NCI-H82 treated with DMSO at 0.1 percent for 48 hours (cell line): ENCODE measurements at regions not wholly inside any gene's neighbourhood (a gene's known extent, or its start where the extent isn't known, plus 50 kb on each side); places are given as distances from the start of the nearest gene placed in this dataset.
A peak's percentile ranks its signal among the peaks of the same experiment; 100 is the strongest.
"Not testable (repeated sequence)": the region's sequence is repeated elsewhere in the genome, so short reads cannot be mapped to it uniquely, and the experiment has no call there.

Source experiments
- DNase-seq: peaks from one replicate; lab custom pipeline; 2025; ENCODE audit not compliant: unreplicated experiment; lab: John Stamatoyannopoulos, UW

DNA sequence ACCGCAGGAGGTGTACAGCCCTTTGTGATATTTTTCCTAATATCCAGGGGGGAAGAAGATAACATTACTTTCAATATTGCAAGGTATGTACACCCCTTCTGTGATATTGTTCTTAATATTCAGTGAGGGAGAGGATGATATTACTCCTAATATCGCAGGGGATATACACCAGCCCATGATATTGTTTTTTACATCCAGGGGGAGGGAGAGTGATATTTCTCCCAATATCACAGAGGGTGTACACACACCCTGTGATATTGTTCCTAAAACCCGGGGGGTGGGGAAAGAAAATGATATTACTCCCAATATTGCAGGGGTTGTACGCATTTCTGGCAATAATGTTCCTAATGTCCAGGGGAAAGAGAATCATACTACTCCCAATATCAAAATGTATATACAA lies 58.0 kb upstream of the SLC25A48 start:
- no peak for DNase-seq

DNA sequence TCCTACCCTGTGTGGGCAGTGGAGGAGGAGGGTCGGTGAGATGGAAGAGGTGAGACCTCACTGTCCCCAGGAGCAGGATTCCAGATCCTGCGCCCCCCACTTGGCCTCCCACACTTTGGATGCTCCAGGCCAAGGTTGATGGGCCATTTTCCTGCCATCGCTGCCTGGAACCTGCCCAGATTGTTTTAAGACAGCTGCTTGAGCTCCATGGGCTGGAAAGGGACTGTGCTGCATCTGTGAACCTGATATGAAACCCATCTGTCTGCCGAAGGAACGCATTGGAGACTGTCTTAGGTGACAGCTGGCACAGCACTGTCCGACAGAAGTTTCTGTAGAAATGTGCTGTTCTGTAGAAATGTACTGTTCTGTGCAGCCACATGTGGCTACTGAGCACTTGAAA lies 72.7 kb upstream of the SLC25A48 start:
- no peak for DNase-seq

DNA sequence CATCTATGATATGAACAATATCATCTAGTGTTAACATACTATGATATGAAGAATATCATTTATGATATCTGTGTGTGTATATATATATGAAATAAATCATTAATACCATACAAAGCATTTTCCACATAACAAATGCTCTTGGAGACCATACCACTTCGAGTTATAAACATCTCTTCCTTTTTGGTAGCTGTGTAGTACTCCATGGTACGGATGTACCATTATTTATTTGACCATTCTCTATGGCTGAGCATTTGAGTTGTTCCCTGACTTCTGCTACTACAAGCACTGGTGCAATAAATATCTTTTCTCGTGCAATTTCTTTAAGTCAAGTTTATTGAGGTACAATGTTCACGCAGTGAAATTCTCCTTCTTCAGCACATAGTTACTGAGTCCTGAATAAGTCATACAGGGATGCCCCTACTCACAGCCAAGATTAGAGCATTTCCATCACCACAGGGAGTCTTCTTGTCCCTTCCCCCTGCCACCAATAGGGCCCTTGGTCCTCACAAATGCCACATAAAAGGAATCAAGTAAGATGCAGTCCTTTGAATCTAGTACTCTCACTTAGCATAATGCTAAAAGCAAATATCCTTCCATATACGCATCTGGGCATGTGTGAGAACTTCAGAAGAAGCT lies 75.2 kb upstream of the SLC25A48 start:
- no peak for DNase-seq

DNA sequence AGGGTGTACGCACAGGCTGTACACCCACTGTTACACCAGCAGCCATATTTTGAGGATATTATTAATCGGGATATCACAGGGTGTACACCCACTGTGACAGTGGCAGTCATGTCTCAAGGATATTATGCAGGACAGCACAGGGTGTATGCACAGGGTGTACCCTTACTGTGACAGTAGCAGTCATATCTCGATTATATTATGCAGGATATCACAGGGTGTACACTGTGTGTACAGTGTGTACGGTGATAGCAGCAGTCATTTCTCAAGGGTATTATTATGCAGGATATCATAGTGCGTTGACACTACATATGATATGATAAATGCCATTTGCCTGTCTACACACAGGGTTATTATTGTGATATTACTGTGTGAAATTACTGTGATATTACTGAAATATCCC lies 80.5 kb upstream of the SLC25A48 start:
- no peak for DNase-seq

DNA sequence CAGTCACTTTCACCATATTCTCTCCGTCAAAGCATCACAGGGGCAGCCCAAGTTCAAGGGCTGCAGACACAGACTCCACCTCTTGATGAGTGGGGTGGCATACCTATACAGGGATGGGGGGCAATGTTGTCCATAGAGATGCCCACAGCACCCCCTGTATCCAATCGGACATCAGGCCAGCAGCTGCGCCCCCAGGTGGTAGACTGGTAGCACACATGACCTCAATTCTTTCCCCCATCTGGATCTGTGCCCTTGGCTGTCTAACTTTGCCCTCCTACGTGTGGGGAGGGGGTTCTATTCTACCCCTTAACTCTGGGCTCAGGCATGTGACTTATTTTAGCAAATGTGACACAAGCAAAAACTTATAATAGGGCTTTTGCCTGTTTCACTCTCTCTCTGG lies 84.0 kb upstream of the SLC25A48 start:
- no peak for DNase-seq

DNA sequence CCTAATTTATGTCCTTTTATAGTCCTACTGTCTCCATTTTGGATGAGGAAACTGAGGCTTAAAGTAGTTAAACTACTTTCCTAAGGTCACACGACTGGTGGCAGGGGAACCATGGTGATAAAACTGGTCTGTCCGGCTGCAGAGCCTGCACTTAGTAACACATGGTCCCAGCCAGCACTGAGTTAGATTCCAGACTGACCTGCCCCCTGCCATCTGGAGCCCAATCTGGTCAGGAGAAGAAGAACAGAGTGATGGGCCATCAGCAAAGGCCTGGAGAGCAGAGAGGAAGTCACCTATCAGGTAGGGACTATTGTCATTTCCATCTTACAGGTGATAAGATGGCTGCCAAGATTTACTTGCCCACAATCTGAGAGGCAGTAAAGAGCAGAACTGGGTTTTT lies 86.6 kb upstream of the SLC25A48 start:
- DNase-seq = no peak

DNA sequence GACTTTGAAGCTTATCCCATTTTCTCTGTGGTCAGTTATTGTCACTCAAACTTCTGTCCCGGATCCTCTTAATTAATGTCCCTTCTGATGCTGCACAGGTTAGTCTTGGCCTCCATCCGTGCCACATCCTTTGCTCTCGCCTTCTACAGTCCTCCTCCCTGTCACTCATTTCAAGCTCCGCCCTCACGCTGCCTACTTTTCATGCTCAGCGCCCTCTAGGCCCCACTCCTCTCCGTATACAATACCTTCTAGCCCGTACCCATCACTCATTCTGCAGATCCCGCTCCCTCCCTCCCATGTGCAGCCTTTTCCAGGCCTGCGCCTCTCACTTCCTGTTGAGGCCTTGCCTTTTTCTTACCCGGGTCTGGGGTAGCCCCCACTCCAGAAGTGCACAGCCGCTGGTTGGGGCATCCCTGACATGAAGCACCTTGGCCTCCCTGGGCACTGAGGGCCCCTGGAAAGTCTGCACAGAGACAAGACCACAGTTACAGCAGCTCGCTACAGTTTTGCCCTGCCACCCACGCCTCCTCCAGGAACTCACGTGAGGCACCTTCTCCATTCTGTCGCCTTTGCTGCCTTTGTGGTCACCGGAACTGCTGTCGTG lies 88.5 kb upstream of the SLC25A48 start:
- no peak for DNase-seq

DNA sequence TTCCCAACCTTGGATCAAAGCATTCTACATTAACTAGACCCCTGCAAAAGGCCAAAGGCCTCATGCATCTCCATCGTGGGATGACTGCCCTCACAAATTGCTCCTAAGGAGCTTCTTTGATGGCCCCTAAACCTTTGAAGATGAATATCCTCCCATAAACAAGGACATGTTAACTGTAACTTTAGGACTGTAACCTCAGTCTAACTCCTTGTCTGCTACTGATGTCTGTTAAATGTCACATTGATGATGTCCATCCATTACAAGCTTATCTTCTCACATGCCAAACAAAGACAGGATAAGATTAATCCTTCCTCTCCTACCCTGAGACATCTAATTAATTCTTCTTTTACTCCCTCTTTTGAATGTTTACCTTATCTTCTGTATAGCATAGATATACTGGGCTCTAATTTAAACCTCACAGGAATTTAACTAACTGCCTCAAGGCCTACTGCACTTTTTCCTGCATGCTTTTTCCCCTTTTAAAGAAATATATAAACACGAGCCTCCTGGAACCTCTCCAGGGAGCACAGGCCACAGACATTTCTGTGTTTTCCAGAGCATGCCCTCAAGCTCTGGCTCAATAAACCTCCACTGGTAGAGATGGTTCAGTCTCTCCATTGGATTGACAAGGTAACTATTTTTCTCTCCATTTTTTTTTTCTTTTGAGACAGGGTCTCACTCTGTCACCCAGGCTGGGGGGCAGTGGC lies 90.6 kb upstream of the SLC25A48 start:
- DNase-seq = peak; percentile 41

DNA sequence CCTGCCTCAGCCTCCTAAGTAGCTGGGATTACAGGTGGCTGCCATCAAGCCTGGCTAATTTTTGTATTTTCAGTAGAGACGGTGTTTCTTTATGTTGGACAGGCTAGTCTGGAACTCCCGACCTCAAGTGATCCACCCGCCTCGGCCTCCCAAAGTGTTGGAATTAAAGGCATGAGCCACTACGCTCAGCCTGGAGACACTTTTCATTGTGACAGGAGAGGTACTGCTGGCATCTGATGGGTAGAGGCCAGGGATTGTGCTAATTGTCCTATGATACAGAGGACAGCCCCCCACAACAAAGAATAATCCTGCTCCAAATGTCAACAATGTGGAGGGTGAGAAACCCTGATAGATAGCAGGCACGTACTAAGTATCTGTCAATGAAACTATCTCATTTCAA lies 91.3 kb upstream of the SLC25A48 start:
- no peak for DNase-seq

DNA sequence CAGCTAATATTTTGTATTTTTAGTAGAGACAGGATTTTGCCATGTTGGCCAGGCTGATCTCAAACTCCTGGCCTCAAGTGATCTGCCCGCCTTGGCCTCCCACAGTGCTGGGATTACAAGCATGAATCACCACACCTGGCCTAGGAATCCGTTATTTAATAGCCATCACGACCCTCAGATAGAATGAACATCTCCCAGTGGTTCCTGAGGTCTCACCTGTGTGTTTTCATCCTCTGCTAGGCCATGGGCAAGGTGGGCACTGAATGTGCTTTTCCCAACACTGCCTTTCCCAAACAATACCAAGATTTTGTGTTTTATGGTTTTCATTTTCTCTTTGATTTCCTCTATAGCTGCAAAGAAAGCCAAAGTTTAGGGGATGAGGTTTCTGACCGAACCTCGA lies 92.2 kb upstream of the SLC25A48 start:
- DNase-seq = not testable (repeated sequence)

DNA sequence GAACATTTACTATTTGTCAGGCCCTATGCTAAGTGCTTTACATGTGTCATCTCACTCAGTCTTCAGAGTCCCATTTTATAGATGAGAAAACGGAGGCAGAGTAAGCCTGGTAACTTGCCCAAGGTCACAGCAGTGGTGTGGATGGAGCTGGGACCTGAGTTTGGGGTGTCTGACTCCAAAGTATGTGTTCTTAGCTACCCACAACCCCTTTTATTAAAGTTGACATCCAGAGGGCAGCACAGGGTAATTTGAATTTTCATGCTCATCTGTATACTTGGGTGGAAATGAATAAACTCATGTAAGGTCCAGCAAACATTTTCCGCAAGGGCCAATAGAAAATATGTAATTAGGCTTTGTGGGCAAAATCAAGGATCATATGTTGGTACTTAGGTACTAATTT lies 93.4 kb upstream of the SLC25A48 start:
- no peak for DNase-seq

DNA sequence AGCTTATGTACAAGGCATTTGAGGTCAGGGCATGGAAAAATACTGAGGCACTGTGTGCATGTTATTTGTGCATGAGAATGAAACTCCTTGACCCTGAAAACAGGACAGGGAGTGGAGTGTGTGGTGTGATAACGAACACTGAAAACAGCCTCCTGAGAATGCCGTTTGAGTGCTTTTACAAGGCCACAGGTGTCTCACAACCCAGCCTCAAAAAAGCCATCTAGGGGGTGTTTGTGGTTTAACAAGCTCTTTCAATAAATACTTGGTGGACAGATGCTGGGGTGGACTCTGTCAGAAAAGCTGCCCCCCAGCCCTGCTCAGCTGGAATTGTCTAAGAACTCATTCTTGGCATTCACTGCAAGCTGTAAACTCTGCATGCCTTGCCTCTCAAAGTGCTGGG lies 94.0 kb upstream of the SLC25A48 start:
- no peak for DNase-seq

DNA sequence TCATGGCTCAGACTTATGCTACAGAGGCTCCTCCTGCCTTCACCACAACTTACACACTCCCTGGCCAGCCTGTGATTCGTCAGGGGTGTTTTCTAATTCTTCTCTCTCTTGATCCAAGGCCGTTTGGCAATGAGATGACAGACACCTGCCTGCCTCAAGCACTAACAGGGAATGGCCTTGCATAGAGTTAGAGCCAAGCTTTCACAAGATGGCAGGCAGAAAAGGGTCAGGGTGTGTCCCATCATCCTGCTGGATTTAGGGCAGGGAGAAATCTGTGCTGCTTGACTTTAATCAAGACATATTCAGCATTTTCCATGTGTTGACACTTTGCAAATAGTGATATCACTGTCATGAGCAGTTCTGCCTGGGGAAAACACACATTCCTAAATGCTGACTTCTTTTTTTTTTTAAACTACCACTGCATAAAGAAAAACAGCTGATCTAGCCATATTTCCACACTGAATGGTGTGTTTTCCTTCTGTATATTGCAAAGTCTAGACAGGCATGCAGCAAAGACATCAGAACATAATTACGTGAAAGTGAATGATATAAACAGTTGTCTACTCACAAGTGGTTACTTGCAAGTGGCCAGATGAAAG lies 95.0 kb upstream of the SLC25A48 start:
- DNase-seq = no peak

DNA sequence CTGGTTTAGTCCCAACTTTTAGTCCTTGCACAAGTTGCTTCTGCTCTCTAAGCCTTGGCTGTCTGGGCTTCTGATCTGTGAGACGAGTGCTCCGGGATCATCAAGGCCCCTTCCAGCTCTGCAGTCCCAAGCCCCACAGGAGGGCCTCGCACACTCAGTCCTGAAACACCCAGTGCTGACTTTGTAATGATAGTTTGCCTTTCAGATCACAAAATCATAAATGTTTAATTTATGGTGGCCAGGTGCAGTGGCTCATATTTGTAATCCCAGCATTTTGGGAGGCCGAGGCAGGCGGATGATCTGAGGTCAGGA lies 95.9 kb upstream of the SLC25A48 start:
- no peak for DNase-seq

DNA sequence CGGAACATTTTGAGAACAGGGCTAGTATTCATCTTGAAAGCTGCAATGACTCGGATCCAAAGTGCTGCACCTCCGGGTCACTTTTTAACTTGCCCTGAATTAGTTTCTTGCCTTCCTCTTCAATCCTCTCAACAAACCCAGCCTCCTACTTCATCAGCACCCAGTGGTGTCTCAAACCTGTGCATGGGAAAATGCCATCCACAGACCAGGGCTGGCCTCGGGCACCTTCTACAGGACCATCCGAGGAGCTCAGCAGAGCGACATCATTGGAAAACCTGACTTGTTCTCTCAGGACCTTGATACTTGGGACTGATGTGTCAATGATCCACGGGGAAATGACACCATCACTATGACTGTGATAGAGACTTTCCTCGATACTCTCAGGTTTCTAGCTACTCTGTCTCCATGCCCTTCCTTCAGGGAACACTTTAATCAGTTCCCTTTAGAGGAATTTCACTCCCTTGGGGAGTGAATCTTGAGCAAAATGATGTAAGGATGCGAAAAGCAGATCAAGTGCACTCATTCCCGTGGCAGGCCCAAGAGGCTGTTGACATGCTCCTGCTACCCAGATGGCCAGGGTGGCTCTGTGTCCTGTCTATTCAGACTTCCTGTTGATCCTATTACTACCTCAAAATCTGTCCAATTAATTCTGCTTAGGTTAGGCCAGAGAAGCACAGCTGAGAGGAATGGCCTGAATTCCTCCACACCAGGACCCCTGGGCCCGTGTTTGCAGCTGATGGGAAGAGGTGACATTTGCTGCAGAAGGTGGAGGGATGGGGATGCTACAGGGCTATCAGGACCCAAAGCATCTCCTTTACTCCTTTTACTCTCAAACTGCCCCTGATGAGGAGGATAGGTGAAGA lies 96.5 kb upstream of the SLC25A48 start:
- peak; percentile 54 for DNase-seq

DNA sequence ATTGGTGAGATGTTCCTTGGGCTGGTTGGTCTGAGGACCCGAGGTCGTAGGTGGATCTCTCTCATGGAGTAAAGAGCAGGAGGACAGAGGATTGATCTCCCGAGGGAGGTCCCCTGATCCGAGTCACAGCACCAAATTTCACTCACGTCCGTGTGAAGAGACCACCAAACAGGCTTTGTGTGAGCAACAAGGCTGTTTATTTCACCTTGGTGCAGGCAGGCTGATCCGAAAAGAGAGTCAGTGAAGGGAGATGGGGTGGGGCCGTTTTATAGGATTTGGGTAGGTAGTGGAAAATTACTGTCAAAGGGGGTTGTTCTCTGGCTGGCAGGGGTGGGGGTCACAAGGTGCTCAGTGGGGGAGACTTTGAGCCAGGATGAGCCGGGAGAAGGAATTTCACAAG lies 97.5 kb upstream of the SLC25A48 start:
- not testable (repeated sequence) for DNase-seq

DNA sequence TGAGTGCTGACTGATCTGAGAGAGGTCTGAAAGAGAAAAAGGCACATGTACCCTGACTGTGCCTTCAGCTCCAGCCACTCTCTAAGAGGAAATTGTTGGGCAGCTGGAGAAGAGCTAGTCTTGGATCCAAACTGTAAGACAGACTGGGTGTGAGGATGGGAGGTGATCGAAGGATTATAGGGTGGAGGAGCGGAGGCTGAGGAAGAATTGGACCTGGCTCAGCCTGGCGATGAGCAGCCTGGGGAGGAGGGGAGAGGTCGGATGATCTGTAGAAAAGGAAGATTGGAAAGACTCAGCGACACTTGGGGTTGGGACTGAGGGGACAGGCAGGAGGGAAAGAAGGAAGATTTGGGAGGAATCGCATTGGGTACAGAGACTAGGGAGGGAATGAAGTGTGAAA lies 98.6 kb upstream of the SLC25A48 start:
- no peak for DNase-seq

DNA sequence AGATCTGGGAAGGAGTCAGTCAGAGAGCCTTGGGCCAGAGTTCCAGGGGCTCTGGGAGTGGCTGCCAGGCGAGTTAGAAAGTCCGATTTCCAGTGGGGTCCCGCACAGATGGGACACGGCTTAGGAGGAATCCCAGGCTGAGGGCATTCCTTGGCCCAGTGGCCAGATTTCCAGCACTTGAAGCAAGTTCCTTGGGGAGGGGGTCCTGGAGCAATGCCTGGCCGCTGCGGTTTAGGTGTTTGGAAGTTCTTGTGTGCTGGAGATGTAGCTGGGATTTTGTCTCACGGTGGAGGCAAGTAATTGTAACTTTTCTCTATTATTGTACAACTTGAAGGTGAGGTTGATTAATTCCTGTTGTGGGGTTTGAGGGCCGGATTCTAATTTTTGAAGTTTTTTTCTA lies 99.5 kb upstream of the SLC25A48 start:
- not testable (repeated sequence) for DNase-seq

DNA sequence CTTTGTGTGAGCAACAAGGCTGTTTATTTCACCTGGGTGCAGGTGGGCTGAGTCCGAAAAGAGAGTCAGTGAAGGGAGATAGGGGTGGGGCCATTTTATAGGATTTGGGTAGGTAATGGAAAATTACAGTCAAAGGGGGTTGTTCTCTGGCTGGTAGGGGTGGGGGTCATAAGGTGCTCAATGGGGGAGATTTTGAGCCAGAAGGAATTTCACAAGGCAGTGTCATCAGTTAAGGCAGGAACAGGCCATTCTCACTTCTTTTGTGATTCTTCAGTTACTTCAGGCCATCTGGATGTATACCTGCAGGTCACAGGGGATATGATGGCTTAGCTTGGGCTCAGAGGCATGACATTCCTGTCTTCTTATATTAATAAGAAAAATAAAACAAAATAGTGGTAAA lies 103.4 kb upstream of the SLC25A48 start:
- DNase-seq = not testable (repeated sequence)

DNA sequence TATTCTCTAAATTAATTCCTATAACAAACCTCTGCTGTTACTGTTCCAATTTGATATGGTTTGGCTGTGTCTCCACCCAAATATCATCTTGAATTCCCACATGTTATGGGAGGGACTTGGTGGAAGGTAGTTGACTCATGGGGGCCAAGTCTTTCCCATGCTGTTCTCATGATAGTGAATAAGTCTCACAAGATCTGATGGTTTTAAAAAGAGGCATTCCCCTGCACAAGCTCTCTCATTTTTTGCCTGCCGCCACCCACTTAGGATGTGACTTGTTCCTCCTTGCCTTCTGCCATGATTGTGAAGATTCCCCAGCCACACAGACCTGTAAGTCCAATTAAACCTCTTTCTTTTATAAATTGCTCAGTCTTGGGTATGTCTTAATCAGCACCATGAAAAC lies 104.3 kb upstream of the SLC25A48 start:
- not testable (repeated sequence) for DNase-seq

DNA sequence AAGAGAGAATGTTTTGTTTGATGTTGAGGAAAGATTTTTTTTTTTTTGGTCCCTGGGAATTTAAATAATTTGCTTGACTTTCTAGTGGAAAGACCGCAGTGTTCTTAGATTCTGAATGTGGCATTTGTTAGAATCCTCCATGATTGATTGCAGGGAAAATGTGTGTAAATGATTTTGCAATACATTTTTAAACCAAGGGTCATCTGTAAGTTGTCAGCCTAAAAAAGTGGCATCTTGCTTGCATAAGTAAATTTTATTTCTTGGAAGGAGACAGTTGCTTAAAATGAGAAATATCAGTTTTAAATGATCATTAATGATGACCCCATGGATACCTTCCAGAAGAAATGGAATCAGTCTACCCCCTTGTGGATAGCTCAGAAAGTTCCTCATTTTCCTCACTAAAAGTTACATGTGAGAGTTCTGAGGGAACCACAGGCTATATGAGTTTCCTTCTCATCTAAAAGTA lies 105.1 kb upstream of the SLC25A48 start:
- no peak for DNase-seq
